GM19397 (cell line): ENCODE measurements at regions not wholly inside any gene's neighbourhood (a gene's known extent, or its start where the extent isn't known, plus 50 kb on each side); places are given as distances from the start of the nearest gene placed in this dataset.
"Not testable (repeated sequence)": the region's sequence is repeated elsewhere in the genome, so short reads cannot be mapped to it uniquely, and the experiment has no call there.

Experiments
- ATAC-seq: cut with Tn5 transposase; IDR thresholded peaks from one replicate; pipeline ENCODE4 v1.9.1; 2021; ENCODE audit warnings: mild to moderate bottlenecking, moderate library complexity; ENCODE audit not compliant: unreplicated experiment

DNA sequence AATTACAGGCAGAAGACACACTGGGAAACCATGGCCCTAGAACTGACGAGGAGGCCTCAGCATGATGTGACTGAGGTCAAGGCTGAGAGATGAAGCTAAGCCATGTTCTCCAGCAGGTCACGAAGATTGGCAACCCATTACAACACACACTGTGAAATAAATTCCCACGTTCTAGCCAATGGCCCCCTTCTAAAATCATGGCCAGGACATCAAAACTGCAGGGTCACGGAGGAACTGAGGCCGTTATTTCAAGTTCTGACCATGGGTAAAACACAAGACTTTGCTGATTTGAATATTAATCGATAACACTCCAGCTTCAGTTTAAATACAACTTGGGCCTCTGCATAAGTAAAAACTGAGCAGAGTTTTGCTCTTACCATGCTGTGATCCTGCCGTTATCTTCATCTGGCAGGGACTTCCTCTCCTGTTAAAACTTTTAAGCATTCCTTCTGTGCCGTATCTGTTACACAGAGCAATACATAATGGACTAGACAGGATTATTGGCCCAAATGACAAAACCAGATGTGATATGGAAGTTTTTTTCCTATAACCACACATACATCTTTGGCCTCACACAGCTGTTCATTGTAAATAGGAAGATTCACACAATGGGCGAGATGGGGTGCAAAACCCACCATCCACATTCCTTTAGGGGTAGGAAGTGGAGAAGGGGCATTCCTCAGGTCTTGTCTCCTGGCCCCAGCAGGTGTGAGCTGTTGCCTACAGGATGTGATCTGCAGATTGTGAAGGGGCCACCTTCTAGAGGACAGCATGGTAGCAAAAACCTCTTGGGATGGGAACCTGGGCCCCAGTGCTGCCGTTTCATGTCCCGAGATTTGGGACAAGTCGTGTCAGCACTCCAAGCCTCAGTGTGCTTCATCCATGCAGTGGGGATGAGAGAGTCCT lies 207.4 kb downstream of the OPA1 start:
- ATAC-seq, result no peak

DNA sequence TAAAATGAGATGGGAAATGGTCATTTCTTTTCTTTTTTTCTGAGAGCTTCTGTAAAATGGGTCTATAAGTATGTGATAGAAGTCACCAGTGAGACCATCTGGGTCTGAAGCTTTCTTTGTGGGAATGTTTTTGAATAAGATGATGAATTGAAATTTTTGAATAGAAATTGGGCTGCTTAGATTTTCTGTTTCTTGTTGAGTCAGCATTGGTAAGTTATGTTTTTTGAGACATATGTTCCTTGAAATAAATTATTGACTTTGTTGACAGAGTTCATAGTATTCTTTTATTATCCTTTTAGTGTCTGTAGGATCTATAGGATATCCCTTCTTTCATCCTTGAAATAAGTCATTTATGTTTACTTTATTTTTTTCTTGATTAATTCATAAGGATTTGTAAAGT lies 208.1 kb downstream of the OPA1 start:
- no peak for ATAC-seq

GRCh38 chr3:193803288-193803687 lies 210.3 kb downstream of the OPA1 start:
- no peak for ATAC-seq

GRCh38 chr3:193805448-193805847 lies 212.4 kb downstream of the OPA1 start:
- ATAC-seq, result no peak

GRCh38 chr3:193808317-193808716 lies 215.3 kb downstream of the OPA1 start:
- no peak for ATAC-seq

GRCh38 chr3:193809106-193809505 lies 216.1 kb downstream of the OPA1 start:
- no peak for ATAC-seq

DNA sequence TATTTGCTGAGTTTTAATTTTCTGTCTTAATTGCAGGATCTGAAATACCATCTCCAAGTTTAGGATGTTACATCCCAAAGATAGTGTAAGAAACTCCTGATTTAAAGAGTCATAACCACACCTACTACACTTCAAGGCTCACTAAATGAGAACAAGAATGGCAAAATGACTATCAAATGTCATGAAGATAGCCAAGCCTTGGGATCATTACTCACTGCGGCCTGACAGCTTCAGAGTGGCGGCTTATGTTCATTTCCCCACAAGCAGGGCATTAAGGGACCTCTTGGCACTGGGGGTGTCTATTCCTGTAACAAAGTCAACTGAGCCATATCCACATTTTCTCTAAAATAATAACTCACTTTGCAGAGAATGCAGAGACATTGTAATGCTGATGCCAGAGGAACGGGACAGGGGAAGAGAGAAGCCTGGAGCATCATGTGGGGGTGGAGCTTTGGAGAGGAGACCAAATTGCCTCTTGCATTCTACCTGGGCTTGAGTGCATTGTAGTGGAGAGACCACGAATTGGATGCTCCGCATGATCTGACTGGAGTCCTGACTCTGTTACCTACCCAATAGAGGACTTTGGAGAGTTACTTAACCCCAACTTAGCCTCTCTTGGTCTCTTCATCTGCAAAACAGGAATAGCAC lies 219.2 kb downstream of the OPA1 start:
- ATAC-seq, result no peak

GRCh38 chr3:193812791-193813500 lies 219.9 kb downstream of the OPA1 start:
- ATAC-seq, result no peak

- ATAC-seq, result no peak
These were observed 220.5 kb downstream of the OPA1 start for GRCh38 chr3:193813501-193813830.

DNA sequence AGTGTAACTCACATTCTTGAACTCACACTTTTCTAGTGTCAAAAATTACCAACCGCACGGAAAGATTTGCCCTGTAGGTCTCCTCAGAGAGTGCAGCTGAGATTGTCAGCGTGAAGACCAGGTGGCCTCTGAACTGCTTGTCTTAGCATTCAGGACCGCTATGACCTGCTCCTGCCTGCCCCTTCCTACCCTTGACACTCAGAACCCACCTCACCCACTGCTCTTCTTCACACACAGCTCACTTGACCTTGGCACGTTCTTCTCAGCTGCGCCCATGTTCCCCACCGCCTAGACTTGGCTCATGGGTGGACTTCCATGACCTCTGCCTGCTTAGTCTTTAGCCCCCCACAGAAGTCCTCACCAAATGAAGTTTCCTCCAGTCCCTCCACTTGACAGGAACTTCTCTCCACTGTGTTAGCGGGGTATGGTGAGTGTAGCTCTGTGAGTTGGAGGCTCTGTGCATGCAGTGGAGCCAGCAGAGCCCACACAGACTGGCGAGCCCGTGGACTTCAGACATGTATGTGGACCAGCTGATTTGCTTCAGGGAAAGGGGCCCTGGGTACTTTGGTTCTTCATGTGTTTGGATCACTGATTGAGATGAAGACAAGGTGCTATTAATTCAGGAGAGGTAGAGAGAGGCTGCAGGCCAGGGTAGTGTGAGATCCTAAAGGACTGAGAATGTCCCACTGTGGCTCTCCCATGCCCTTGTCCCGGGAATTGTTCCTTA lies 221.3 kb downstream of the OPA1 start:
- ATAC-seq, result no peak

DNA sequence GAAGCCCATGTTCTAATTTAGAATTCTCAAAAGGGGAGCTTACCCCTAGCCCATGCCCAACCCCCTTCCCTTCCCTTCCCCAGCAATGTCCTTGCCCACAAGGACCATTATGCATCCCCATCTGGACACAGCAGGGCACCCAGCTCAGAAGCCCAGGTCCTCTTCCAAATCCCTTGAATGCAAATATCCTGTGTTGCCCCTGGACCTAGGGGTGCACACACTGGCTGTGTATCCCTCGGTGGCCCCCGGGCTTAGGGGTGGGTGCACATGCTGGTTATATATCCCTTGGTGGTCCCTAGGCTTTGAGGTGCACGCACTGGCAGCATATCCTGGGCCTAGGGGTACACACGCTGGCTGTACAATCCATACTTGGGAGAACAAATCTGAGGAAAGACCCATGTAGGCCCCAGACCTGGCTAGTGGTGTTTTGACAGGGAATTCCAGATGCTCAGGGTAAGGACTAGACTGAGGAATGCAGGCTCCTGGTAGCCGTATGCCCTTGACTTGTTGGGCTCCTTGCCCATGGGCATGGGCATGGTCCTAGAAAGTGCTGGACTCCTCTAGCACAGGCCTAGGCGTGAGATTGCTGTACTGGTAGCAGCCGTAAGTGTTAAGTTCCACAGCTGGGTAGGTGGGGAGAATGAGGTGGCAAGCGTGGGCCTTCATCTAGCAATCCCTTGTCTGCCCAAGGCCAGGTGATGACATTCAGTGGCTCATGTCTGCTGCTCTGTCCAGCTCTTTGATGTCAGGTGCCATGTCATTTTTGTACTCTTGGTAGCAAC lies 222.4 kb downstream of the OPA1 start:
- no peak for ATAC-seq

GRCh38 chr3:193816028-193816395 lies 223.0 kb downstream of the OPA1 start:
- ATAC-seq, result no peak

DNA sequence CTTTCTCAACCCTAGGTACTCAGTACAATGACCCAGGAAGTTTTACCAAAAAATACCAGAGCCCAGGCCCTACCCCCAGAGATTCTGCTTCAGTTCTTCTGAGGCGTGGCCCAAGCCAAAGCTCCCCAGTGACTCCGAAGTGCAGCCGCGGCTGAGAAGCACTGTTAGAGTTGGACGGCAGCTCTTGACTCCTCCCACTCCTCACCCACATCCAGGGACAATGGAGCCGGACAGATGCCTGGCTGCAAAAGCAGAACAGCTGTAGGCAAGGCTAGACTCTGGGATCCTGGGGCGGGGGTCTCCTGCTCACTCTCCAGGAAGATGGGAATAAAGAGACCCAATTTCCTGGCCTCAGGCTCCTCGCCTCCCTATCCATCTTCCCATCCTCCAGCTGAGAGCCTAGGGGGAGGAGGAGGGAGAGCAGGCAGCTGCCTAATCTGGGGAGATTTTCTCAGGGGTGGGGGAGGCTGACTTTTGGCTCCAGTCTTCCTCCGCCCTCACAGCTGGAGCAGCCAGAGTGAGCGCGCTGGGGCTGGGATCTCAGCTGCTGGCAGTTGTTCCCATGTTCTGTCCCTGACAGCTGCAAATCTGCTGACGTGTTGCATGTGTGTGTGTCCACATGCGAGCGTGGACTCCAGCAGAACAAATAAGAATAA lies 223.8 kb downstream of the OPA1 start:
- no peak for ATAC-seq

GRCh38 chr3:193819117-193820010 lies 226.4 kb downstream of the OPA1 start:
- ATAC-seq, result no peak

DNA sequence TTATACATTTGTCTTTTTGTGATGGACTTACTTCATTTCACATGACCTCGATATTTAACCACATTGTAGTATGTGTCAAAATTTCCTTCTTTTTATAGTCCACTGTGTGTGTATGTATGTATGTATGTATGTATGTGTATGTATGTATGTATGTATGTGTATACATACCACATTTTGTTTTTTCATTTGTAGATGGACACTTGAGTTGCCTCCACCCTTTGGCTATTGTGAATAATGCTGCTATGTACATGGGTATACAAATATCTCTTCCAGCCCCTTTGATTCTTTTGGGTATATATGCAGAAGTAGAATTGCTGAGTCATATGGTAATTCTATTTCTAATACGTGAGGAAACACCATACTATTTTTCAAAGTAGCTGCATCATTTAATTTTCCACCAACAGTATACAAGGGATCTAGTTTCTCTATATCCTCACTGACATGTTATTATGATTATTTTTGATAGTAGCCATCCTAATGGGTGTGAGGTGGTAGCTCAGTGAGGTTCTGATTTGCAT lies 228.2 kb downstream of the OPA1 start:
- no peak for ATAC-seq

- no peak for ATAC-seq
These were observed 229.6 kb downstream of the OPA1 start for GRCh38 chr3:193822492-193823212.

DNA sequence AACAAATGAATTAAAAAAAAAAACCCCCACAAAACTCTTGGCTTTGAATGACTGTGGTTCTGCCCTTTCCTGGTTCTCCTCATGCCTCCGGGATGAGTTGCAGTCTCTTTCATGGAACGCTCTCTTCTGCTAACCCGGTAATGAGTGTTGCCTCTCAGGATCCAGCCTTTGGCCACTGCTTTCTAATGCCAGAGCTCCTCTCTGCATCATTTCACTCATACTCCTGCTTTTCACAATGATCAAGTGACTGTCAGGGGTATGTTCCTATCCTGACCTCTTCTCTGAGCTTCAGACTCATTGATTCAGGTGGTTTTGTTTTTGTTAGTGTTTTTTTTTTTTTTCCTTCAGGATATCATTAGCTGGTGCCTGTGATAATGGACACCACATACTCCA lies 230.2 kb downstream of the OPA1 start:
- not testable (repeated sequence) for ATAC-seq

DNA sequence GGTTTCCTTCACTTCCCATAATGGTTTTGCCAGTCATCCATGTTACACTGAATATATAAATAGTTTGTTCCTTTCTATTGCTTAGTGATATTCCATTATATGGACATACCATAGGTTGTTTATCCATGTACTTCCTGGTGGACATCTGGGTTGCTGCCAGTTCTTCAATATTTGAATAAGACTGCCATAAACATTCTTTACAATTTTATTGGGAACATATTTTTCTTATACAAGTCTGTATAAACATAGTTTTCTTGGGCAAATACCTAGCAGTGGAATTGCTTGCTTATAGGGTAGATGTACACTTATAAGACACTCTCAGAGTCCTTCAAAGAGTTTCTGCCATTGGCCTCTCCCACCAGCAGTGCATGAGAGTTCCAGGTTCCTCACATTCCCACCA lies 231.4 kb downstream of the OPA1 start:
- no peak for ATAC-seq
